Astrocyte (in vitro differentiated cells and primary cell): ENCODE measurements at regions not wholly inside any gene's neighbourhood (a gene's known extent, or its start where the extent isn't known, plus 50 kb on each side); places are given as distances from the start of the nearest gene placed in this dataset.

ENCODE experiments used
- DNase-seq: peaks from one replicate; pipeline ENCODE4 v3.0.0-alpha.2; 2010; ENCODE audit warnings: low read depth
- FAIRE-seq: peaks from 2 replicates; lab custom pipeline; 2011; peaks lifted over from hg19 to GRCh38; lab: Jason Lieb, UNC
- H2AFZ ChIP-seq: 2 replicates; pipeline ENCODE4 v1.6.0; 2012; ENCODE audit warnings: low read depth, low read length, inconsistent platforms
- H3K27ac ChIP-seq: 2 replicates; pipeline ENCODE4 v1.5.1; 2011; ENCODE audit warnings: low read depth, low read length, inconsistent platforms
- H3K27me3 ChIP-seq: 2 replicates; pipeline ENCODE4 v1.6.0; 2011; ENCODE audit warnings: low read length, inconsistent platforms; ENCODE audit not compliant: insufficient read depth
- H3K36me3 ChIP-seq: 2 replicates; pipeline ENCODE4 v1.5.1; 2011; ENCODE audit warnings: low read length, inconsistent platforms; ENCODE audit not compliant: insufficient read depth
- H3K4me1 ChIP-seq: 2 replicates; pipeline ENCODE4 v1.5.1; 2011; ENCODE audit warnings: low read length, inconsistent platforms; ENCODE audit not compliant: insufficient read depth
- H3K4me2 ChIP-seq: 2 replicates; pipeline ENCODE4 v1.6.0; 2012; ENCODE audit warnings: low read length, inconsistent platforms
- H3K4me3 ChIP-seq: 2 replicates; pipeline ENCODE4 v1.5.1; 2011; ENCODE audit warnings: low read depth, mild to moderate bottlenecking, low read length, inconsistent platforms; ENCODE audit not compliant: insufficient read depth
- H3K79me2 ChIP-seq: 2 replicates; pipeline ENCODE4 v1.6.0; 2012; ENCODE audit warnings: mild to moderate bottlenecking, low read length, inconsistent platforms; ENCODE audit not compliant: insufficient read depth
- H3K9ac ChIP-seq: 2 replicates; pipeline ENCODE4 v1.6.0; 2012; ENCODE audit warnings: mild to moderate bottlenecking, low read length, inconsistent platforms
- H3K9me3 ChIP-seq: 2 replicates; pipeline ENCODE4 v1.5.1; 2012; ENCODE audit warnings: low read depth, mild to moderate bottlenecking, low read length, inconsistent platforms; ENCODE audit not compliant: insufficient read depth
- H4K20me1 ChIP-seq: 2 replicates; pipeline ENCODE4 v1.6.0; 2012; ENCODE audit warnings: low read length, inconsistent platforms; ENCODE audit not compliant: insufficient read depth
- H3K27ac Mint-ChIP-seq: one replicate; pipeline ENCODE4 v1.8.0; 2021; ENCODE audit warnings: mild to moderate bottlenecking, mixed read lengths; ENCODE audit not compliant: unreplicated experiment
- H3K27me3 Mint-ChIP-seq: one replicate; pipeline ENCODE4 v1.8.0; 2021; ENCODE audit warnings: low read depth, mixed read lengths; ENCODE audit not compliant: unreplicated experiment
- H3K36me3 Mint-ChIP-seq: one replicate; pipeline ENCODE4 v1.8.0; 2021; ENCODE audit warnings: low read depth, mixed read lengths; ENCODE audit not compliant: unreplicated experiment
- H3K4me1 Mint-ChIP-seq: one replicate; pipeline ENCODE4 v1.8.0; 2021; ENCODE audit warnings: low read depth, mixed read lengths; ENCODE audit not compliant: unreplicated experiment
- H3K4me3 Mint-ChIP-seq: one replicate; pipeline ENCODE4 v1.8.0; 2021; ENCODE audit warnings: mild to moderate bottlenecking, moderate library complexity, mixed read lengths; ENCODE audit not compliant: unreplicated experiment
- H3K9me3 Mint-ChIP-seq: one replicate; pipeline ENCODE4 v1.8.0; 2021; ENCODE audit warnings: mild to moderate bottlenecking, mixed read lengths; ENCODE audit not compliant: unreplicated experiment
- CTCF ChIP-seq: IDR thresholded peaks from 2 replicates; pipeline ENCODE4 v1.5.1; 2011; ENCODE audit warnings: low read depth, mild to moderate bottlenecking, inconsistent platforms, low read length, moderate library complexity; ENCODE audit not compliant: insufficient read depth
- EZH2 ChIP-seq: IDR thresholded peaks from 2 replicates; pipeline ENCODE4 v1.6.1; 2012; ENCODE audit warnings: mild to moderate bottlenecking, low read length, inconsistent platforms; ENCODE audit not compliant: insufficient read depth

GRCh38 chr7:85829176-85829575 is 642.3 kb upstream of the SEMA3D start:
- DNase-seq (no peak), FAIRE-seq (no peak)
- H3K9ac ChIP-seq = no peak overlapping the region
- no peak overlapping the region for H3K4me2 ChIP-seq
- H3K9me3 ChIP-seq = no peaks in the 10 kb centered on the region
- no peaks in the 10 kb centered on the region for H3K27me3 Mint-ChIP-seq
- H4K20me1 ChIP-seq = no peaks in the 10 kb centered on the region
- no peaks in the 10 kb centered on the region for H3K36me3 Mint-ChIP-seq
- no peak overlapping the region for H2AFZ ChIP-seq
- H3K4me3 Mint-ChIP-seq = no peak overlapping the region
- H3K27ac ChIP-seq = no peak overlapping the region
- H3K4me3 ChIP-seq = no peak overlapping the region
- TF ChIP-seq EZH2 = no peak
- no peak for TF ChIP-seq CTCF
- H3K4me1 ChIP-seq = no peaks in the 10 kb centered on the region
- no peaks in the 10 kb centered on the region for H3K79me2 ChIP-seq
- no peaks in the 10 kb centered on the region for H3K27me3 ChIP-seq
- H3K9me3 Mint-ChIP-seq = no peaks in the 10 kb centered on the region
- no peak overlapping the region for H3K27ac Mint-ChIP-seq
- H3K36me3 ChIP-seq = no peaks in the 10 kb centered on the region
- peaks cover 12% of the 10 kb centered on the region for H3K4me1 Mint-ChIP-seq

- Histone ChIP-seq H3K9me3 (no peaks in the 10 kb centered on the region), H3K27ac (no peak overlapping the region), H3K4me2 (no peak overlapping the region), H3K79me2 (no peaks in the 10 kb centered on the region), H4K20me1 (no peaks in the 10 kb centered on the region), H3K4me3 (no peak overlapping the region), H2AFZ (no peak overlapping the region), H3K4me1 (no peaks in the 10 kb centered on the region), H3K9ac (no peak overlapping the region), H3K27me3 (no peaks in the 10 kb centered on the region), H3K36me3 (no peaks in the 10 kb centered on the region)
- no peak overlapping the region for H3K4me3 Mint-ChIP-seq
- H3K27me3 Mint-ChIP-seq = no peaks in the 10 kb centered on the region
- H3K36me3 Mint-ChIP-seq = no peaks in the 10 kb centered on the region
- H3K27ac Mint-ChIP-seq = no peak overlapping the region
- DNase-seq = no peak
- FAIRE-seq = no peak
- TF ChIP-seq CTCF (no peak), EZH2 (no peak)
- peaks cover 12% of the 10 kb centered on the region for H3K4me1 Mint-ChIP-seq
- no peaks in the 10 kb centered on the region for H3K9me3 Mint-ChIP-seq
These were observed 641.8 kb upstream of the SEMA3D start for GRCh38 chr7:85828614-85829013.

GRCh38 chr7:85823396-85824080 is 636.7 kb upstream of the SEMA3D start:
- Mint-ChIP-seq H3K36me3 (no peaks in the 10 kb centered on the region), H3K27ac (no peak overlapping the region), H3K9me3 (no peaks in the 10 kb centered on the region), H3K4me3 (no peak overlapping the region), H3K4me1 (peaks cover 2% of the 10 kb centered on the region), H3K27me3 (no peaks in the 10 kb centered on the region)
- Histone ChIP-seq H3K9ac (no peak overlapping the region), H3K79me2 (no peaks in the 10 kb centered on the region), H3K27me3 (no peaks in the 10 kb centered on the region), H4K20me1 (no peaks in the 10 kb centered on the region), H3K36me3 (no peaks in the 10 kb centered on the region), H3K4me2 (no peak overlapping the region), H3K9me3 (peaks cover 7% of the 10 kb centered on the region), H3K27ac (no peak overlapping the region), H2AFZ (no peak overlapping the region), H3K4me3 (no peak overlapping the region), H3K4me1 (no peaks in the 10 kb centered on the region)
- no peak for FAIRE-seq
- TF ChIP-seq EZH2 (no peak), CTCF (no peak)
- DNase-seq = peak; percentile 3
